Peyer's patch (tissue), 4 donors: ENCODE measurements at regions not wholly inside any gene's neighbourhood (a gene's known extent, or its start where the extent isn't known, plus 50 kb on each side); places are given as distances from the start of the nearest gene placed in this dataset.

Source experiments
- CTCF ChIP-seq, 6 experiments: fragments of 450-650 bp in 4 of 6; fragments of 200-600 bp in 2 of 6; sonication (generic) in 1 of 6; IDR thresholded peaks; one replicate each; pipeline ENCODE4 v1.5.1; 2017 to 2019; ENCODE audit warnings: antibody characterized with exemption in 6 of 6, mild to moderate bottlenecking in 3 of 6, moderate library complexity in 1 of 6
- POLR2A ChIP-seq, 2 donors: fragments of 450-650 bp; IDR thresholded peaks; one replicate each; pipeline ENCODE4 v1.5.1; 2017; ENCODE audit warnings: antibody characterized with exemption in 2 of 2, mild to moderate bottlenecking in 2 of 2, moderate library complexity in 2 of 2

- TF ChIP-seq CTCF (IDR thresholded peaks at IDR 0.05), result peak; percentile 10 to 63 (median 46)
- TF ChIP-seq POLR2A (IDR thresholded peaks at IDR 0.05), result no peak
Measured at GRCh38 chrX:110847334-110847733, 51.7 kb upstream of the CHRDL1 start.
